H1 (cell line): ENCODE measurements at regions not wholly inside any gene's neighbourhood (a gene's known extent, or its start where the extent isn't known, plus 50 kb on each side); places are given as distances from the start of the nearest gene placed in this dataset.

ENCODE experiments used
- ASH2L ChIP-seq: fragments of 200-600, 300-600 bp; sonication (generic); IDR thresholded peaks from one replicate; pipeline ENCODE4 v1.7.1; 2017; ENCODE audit warnings: low read length
- CHD7 ChIP-seq: fragments of 300-600 bp; sonication (generic); IDR thresholded peaks from 2 replicates; pipeline ENCODE4 v1.7.1; 2012; ENCODE audit warnings: low read length, moderate library complexity, mild to moderate bottlenecking, inconsistent platforms; ENCODE audit not compliant: insufficient replicate concordance

GRCh38 chr10:61355211-61355610, 98.0 kb downstream of the TMEM26 start (continued):
- TF ChIP-seq ASH2L (no peak), CHD7 (no peak)
